Uterus (tissue), 3 donors: ENCODE measurements at regions not wholly inside any gene's neighbourhood (a gene's known extent, or its start where the extent isn't known, plus 50 kb on each side); places are given as distances from the start of the nearest gene placed in this dataset.
"Not testable (repeated sequence)": the region's sequence is repeated elsewhere in the genome, so short reads cannot be mapped to it uniquely, and the experiment has no call there.

ENCODE experiments used
- DNase-seq, 2 donors: peaks; one replicate each; pipeline ENCODE4 v3.0.0-alpha.2; 2019 to 2020
- H3K27ac ChIP-seq, 2 donors: fragments of 200-600 bp; sonication (generic); 1 replicate in 1 of 2; 2 replicates in 1 of 2; pipeline ENCODE4 v1.5.1; 2016 to 2018
- H3K27me3 ChIP-seq, 2 donors: fragments of 200-600 bp; sonication (generic); one replicate each; pipeline ENCODE4 v1.5.1; 2018 to 2019; ENCODE audit warnings: control low read depth in 1 of 2
- H3K36me3 ChIP-seq, 2 donors: fragments of 200-600 bp; sonication (generic); one replicate each; pipeline ENCODE4 v1.5.1; 2019; ENCODE audit warnings: control low read depth in 1 of 2
- H3K4me1 ChIP-seq, 2 donors: fragments of 200-600 bp; sonication (generic); one replicate each; pipeline ENCODE4 v1.5.1; 2018 to 2019; ENCODE audit warnings: control low read depth in 1 of 2
- H3K4me3 ChIP-seq, 2 donors: fragments of 200-600 bp; sonication (generic); 1 replicate in 1 of 2; 2 replicates in 1 of 2; pipeline ENCODE4 v1.5.1; 2018 to 2019; ENCODE audit warnings: mild to moderate bottlenecking in 1 of 2
- H3K9me3 ChIP-seq, 2 donors: fragments of 200-600 bp; sonication (generic); one replicate each; pipeline ENCODE4 v1.5.1; 2019; ENCODE audit warnings: control low read depth in 1 of 2
- CTCF ChIP-seq, 4 experiments: fragments of 200-600 bp in 2 of 4; fragments of 450-650 bp in 2 of 4; sonication (generic) in 2 of 4; IDR thresholded peaks; one replicate each; pipeline ENCODE4 v1.5.1; 2016 to 2019; ENCODE audit warnings: antibody characterized with exemption in 4 of 4, mild to moderate bottlenecking in 2 of 4, moderate library complexity in 1 of 4
- POLR2A ChIP-seq, 2 donors: fragments of 450-650 bp; IDR thresholded peaks; one replicate each; pipeline ENCODE4 v1.6.1; 2016; ENCODE audit warnings: antibody characterized with exemption in 2 of 2, mild to moderate bottlenecking in 1 of 2, moderate library complexity in 1 of 2
- intact Hi-C: fragments of 100-400 bp; cut with DNase I; formaldehyde crosslinking; loops from one replicate; pipeline ENCODE4 v1.15.1; 2023; ENCODE audit warnings: low total_unique reads
- donor health status: DM: yes; HTN: yes; CAD: no.

DNA sequence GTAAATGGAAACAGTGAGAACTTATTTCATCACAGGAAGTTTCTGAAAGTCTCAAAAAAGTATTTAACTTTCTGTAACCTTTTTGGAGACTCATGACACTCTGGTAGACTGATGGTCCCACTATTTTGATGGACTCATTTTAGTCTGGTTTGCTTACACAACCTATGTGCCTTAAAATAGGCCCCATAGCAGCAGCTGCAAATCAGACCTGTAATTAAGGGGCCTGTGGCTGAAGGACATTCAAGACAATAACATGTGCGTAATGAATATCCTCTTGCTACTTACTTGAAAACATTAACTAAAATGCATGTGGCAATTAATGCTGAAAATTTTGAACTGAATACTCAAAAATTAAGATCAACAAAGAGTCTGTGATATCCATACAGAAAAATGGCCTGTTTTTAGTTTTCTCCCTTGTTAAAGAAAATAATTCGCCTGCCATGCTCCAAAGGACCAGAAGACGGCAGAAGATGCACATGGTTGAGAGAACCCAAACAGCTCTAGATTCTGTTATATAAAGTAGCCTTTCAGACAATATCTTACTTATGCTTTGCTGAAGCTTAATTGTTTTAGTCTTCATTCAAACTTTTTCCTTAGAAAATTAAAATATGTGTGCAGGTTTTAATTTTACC is 568.5 kb downstream of the KCNA4 start:
- Histone ChIP-seq H3K4me3 (no peak overlapping the region), H3K27ac (no peak overlapping the region), H3K27me3 (no peaks in the 10 kb centered on the region), H3K9me3 (no peaks in the 10 kb centered on the region), H3K36me3 (no peaks in the 10 kb centered on the region), H3K4me1 (no peaks in the 10 kb centered on the region)
- DNase-seq: no peak
- intact Hi-C loops: loop anchor here (10.0 kb wide), 1 partner anchor 696 kb away; no protein-coding TSS in a partner anchor
- TF ChIP-seq POLR2A (IDR thresholded peaks at IDR 0.05) (no peak), CTCF (IDR thresholded peaks at IDR 0.05) (peak; percentile 20 to 51 (median 40))

GRCh38 chr11:29447821-29448220 is 569.0 kb downstream of the KCNA4 start:
- H3K27me3 ChIP-seq: no peaks in the 10 kb centered on the region
- no peak overlapping the region for H3K27ac ChIP-seq
- no peak for DNase-seq
- TF ChIP-seq CTCF (IDR thresholded peaks at IDR 0.05): no peak
- no peak for TF ChIP-seq POLR2A (IDR thresholded peaks at IDR 0.05)
- H3K4me3 ChIP-seq: no peak overlapping the region
- H3K4me1 ChIP-seq: no peaks in the 10 kb centered on the region
- H3K36me3 ChIP-seq: no peaks in the 10 kb centered on the region
- H3K9me3 ChIP-seq: no peaks in the 10 kb centered on the region
- intact Hi-C loops: loop anchor here (10.0 kb wide), 1 partner anchor 697 kb away; no protein-coding TSS in a partner anchor

DNA sequence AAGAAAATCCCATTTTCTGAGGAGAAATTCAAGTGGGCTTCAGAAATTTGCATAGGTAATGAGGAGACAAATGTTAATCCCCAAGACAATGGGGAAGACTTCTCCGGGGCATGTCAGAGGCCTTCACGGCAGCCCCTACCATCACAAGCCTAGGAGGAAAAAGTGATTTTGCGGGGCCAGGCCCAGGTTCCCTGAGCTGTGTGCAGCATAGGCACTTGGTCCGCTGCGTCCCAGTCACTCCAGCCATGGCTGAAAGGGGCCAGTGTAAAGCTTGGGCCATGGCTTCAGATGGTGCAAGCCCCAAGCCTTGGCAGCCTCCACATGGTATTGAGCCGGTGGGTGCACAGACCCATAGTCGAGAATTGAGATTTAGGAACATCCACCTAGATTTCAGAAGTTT is 570.7 kb downstream of the KCNA4 start:
- Histone ChIP-seq H3K9me3 (no peaks in the 10 kb centered on the region), H3K27ac (no peak overlapping the region), H3K4me1 (no peaks in the 10 kb centered on the region), H3K27me3 (no peaks in the 10 kb centered on the region), H3K4me3 (no peak overlapping the region), H3K36me3 (no peaks in the 10 kb centered on the region)
- intact Hi-C loops: loop anchor here (10.0 kb wide), 1 partner anchor 699 kb away; no protein-coding TSS in a partner anchor
- TF ChIP-seq POLR2A (IDR thresholded peaks at IDR 0.05) (no peak), CTCF (IDR thresholded peaks at IDR 0.05) (no peak)
- DNase-seq: no peak

GRCh38 chr11:29445191-29445590 is 571.6 kb downstream of the KCNA4 start:
- H3K4me3 ChIP-seq, H3K27me3 ChIP-seq, DNase-seq, H3K27ac ChIP-seq, H3K9me3 ChIP-seq, H3K36me3 ChIP-seq, H3K4me1 ChIP-seq: not testable (repeated sequence)
- intact Hi-C loops: loop anchor here (10.0 kb wide), 1 partner anchor 700 kb away; no protein-coding TSS in a partner anchor

GRCh38 chr11:29438815-29439214 is 578.0 kb downstream of the KCNA4 start:
- TF ChIP-seq CTCF (IDR thresholded peaks at IDR 0.05): no peak
- no peak for TF ChIP-seq POLR2A (IDR thresholded peaks at IDR 0.05)
- Histone ChIP-seq H3K4me3 (no peak overlapping the region), H3K36me3 (no peaks in the 10 kb centered on the region), H3K4me1 (no peaks in the 10 kb centered on the region), H3K27ac (no peak overlapping the region), H3K27me3 (no peaks in the 10 kb centered on the region), H3K9me3 (no peaks in the 10 kb centered on the region)
- intact Hi-C loops: no loop called here
- DNase-seq: no peak
